ENCODE measurements at regions not wholly inside any gene's neighbourhood (a gene's known extent, or its start where the extent isn't known, plus 50 kb on each side); places are given as distances from the start of the nearest gene placed in this dataset.

DNA sequence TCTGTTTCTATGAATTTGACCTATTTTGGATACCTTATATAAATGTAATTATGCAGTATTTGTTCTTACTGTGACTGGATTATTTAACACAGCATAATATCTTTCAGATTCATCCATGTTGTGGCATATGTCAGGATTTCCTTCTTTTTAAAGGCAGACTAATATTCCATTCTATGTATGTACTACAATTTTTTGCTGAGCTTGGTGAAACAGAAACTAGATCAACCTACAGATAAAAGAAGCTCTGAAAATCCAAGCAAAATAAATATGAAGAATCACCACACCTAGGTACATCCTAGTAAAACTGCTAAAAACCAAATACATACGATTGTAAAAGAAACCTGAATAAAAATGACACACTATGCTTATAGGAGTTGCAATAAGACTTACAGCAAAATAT, 300.5 kb downstream of the HTR7 start:
- Histone ChIP-seq H3K27me3 (ENCODE audit: control insufficient read depth, insufficient read depth, low read length) (no peaks in the 10 kb centered on the region), H3K4me3 (ENCODE audit: low read depth in 2 of 2, low read length in 2 of 2) (no peak overlapping the region), H3K9me3 (ENCODE audit: control insufficient read depth, insufficient read depth, low read depth, low read length) (peaks cover 15% of the 10 kb centered on the region), H3K4me1 (ENCODE audit: control insufficient read depth, insufficient read depth, low read length) (no peaks in the 10 kb centered on the region), H3K27ac (ENCODE audit: low read length) (no peak overlapping the region), H3K36me3 (ENCODE audit: control insufficient read depth, insufficient read depth, low read length) (no peaks in the 10 kb centered on the region)
- DNase-seq (ENCODE audit: low read depth, low spot score) (no peak), ATAC-seq (no peak)
- CTCF ChIA-PET, result no interaction called here
- TF ChIP-seq SIN3A (IDR thresholded peaks at IDR 0.05; ENCODE audit: borderline replicate concordance, insufficient read depth, low read depth, low read length), result no peak
- in situ Hi-C loops (cut with HindIII; ENCODE audit: low pct_unique_long_range_greater_than_20kb, low sequenced_read_pairs) (no loop called here), intact Hi-C loops (cut with micrococcal nuclease; ENCODE audit: unreplicated experiment) (no loop called here)
- POLR2A ChIA-PET, result no interaction called here
- BruUV-seq (replicated peaks), result no TSS peak

DNA sequence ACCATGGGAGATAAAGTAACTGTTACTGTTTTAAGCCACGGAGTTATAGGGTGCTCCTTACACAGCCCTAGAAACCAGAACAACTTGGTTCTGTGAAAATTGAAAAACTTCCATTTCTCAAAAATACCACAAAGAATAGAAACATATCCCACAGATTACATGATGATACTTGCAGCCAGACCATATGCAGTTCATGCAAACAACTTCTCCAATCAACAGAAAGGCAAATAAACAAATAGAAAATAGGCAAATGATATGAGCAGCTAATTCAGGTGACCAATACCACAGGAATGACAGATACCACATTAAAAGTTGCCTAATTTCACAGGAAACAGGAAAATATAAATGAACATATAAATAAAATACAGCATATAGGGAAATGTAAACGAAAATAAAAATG, 297.5 kb downstream of the HTR7 start:
- CTCF ChIA-PET, result no interaction called here
- Histone ChIP-seq H3K4me1 (ENCODE audit: control insufficient read depth, insufficient read depth, low read length) (no peaks in the 10 kb centered on the region), H3K4me3 (ENCODE audit: low read depth in 2 of 2, low read length in 2 of 2) (no peak overlapping the region), H3K36me3 (ENCODE audit: control insufficient read depth, insufficient read depth, low read length) (no peaks in the 10 kb centered on the region), H3K27ac (ENCODE audit: low read length) (no peak overlapping the region), H3K9me3 (ENCODE audit: control insufficient read depth, insufficient read depth, low read depth, low read length) (peaks cover 15% of the 10 kb centered on the region), H3K27me3 (ENCODE audit: control insufficient read depth, insufficient read depth, low read length) (no peaks in the 10 kb centered on the region)
- intact Hi-C loops (cut with micrococcal nuclease; ENCODE audit: unreplicated experiment) (no loop called here), in situ Hi-C loops (cut with HindIII; ENCODE audit: low pct_unique_long_range_greater_than_20kb, low sequenced_read_pairs) (no loop called here)
- ATAC-seq, result no peak
- POLR2A ChIA-PET, result no interaction called here
- BruUV-seq (replicated peaks), result no TSS peak
- TF ChIP-seq POLR2AphosphoS5 (IDR thresholded peaks at IDR 0.05; ENCODE audit: low read depth, low read length) (no peak), SIN3A (IDR thresholded peaks at IDR 0.05; ENCODE audit: borderline replicate concordance, insufficient read depth, low read depth, low read length) (no peak), TCF7L2 (IDR thresholded peaks at IDR 0.05; ENCODE audit: low read depth, low read length) (no peak)
- TF ChIP-seq, protein P1, sequence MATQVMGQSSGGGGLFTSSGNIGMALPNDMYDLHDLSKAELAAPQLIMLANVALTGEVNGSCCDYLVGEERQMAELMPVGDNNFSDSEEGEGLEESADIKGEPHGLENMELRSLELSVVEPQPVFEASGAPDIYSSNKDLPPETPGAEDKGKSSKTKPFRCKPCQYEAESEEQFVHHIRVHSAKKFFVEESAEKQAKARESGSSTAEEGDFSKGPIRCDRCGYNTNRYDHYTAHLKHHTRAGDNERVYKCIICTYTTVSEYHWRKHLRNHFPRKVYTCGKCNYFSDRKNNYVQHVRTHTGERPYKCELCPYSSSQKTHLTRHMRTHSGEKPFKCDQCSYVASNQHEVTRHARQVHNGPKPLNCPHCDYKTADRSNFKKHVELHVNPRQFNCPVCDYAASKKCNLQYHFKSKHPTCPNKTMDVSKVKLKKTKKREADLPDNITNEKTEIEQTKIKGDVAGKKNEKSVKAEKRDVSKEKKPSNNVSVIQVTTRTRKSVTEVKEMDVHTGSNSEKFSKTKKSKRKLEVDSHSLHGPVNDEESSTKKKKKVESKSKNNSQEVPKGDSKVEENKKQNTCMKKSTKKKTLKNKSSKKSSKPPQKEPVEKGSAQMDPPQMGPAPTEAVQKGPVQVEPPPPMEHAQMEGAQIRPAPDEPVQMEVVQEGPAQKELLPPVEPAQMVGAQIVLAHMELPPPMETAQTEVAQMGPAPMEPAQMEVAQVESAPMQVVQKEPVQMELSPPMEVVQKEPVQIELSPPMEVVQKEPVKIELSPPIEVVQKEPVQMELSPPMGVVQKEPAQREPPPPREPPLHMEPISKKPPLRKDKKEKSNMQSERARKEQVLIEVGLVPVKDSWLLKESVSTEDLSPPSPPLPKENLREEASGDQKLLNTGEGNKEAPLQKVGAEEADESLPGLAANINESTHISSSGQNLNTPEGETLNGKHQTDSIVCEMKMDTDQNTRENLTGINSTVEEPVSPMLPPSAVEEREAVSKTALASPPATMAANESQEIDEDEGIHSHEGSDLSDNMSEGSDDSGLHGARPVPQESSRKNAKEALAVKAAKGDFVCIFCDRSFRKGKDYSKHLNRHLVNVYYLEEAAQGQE (IDR thresholded peaks at IDR 0.05; ENCODE audit: insufficient read depth in 1 of 2, low read depth in 2 of 2, low read length in 1 of 2), result no peak
- TF ChIP-seq, protein P2, sequence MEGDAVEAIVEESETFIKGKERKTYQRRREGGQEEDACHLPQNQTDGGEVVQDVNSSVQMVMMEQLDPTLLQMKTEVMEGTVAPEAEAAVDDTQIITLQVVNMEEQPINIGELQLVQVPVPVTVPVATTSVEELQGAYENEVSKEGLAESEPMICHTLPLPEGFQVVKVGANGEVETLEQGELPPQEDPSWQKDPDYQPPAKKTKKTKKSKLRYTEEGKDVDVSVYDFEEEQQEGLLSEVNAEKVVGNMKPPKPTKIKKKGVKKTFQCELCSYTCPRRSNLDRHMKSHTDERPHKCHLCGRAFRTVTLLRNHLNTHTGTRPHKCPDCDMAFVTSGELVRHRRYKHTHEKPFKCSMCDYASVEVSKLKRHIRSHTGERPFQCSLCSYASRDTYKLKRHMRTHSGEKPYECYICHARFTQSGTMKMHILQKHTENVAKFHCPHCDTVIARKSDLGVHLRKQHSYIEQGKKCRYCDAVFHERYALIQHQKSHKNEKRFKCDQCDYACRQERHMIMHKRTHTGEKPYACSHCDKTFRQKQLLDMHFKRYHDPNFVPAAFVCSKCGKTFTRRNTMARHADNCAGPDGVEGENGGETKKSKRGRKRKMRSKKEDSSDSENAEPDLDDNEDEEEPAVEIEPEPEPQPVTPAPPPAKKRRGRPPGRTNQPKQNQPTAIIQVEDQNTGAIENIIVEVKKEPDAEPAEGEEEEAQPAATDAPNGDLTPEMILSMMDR (IDR thresholded peaks at IDR 0.05), result no peak
- no peak for DNase-seq (ENCODE audit: low read depth, low spot score)

DNA sequence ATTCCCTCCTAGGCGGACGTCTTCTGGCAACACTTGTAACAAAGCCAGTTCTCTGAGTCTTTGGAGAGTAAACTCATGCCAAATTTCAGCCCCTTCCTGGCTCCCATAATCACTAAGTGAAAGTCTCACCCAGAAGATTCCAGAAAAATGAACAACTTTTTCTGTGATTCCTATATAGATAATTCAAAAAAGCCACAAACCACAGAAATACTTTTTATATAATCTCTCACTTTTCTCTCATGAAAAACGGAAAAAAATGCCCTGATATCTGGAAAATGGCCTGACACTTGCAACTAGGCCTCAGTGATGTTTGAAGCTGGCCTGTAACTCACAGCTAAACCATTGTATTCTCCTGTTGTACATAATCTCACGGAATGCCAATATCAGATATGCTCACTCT, 296.2 kb downstream of the HTR7 start:
- no peak for DNase-seq (ENCODE audit: low read depth, low spot score)
- BruUV-seq (replicated peaks), result no TSS peak
- no peak for ATAC-seq
- Histone ChIP-seq H3K4me1 (ENCODE audit: control insufficient read depth, insufficient read depth, low read length) (no peaks in the 10 kb centered on the region), H3K4me3 (ENCODE audit: low read depth in 2 of 2, low read length in 2 of 2) (no peak overlapping the region), H3K27me3 (ENCODE audit: control insufficient read depth, insufficient read depth, low read length) (no peaks in the 10 kb centered on the region), H3K9me3 (ENCODE audit: control insufficient read depth, insufficient read depth, low read depth, low read length) (peaks cover 12% of the 10 kb centered on the region), H3K36me3 (ENCODE audit: control insufficient read depth, insufficient read depth, low read length) (no peaks in the 10 kb centered on the region), H3K27ac (ENCODE audit: low read length) (no peak overlapping the region)
- in situ Hi-C loops (cut with HindIII; ENCODE audit: low pct_unique_long_range_greater_than_20kb, low sequenced_read_pairs), result no loop called here
- ChIA-PET CTCF (no interaction called here), POLR2A (no interaction called here)
- TF ChIP-seq SIN3A (IDR thresholded peaks at IDR 0.05; ENCODE audit: borderline replicate concordance, insufficient read depth, low read depth, low read length) (no peak), POLR2AphosphoS5 (IDR thresholded peaks at IDR 0.05; ENCODE audit: low read depth, low read length) (no peak), TCF7L2 (IDR thresholded peaks at IDR 0.05; ENCODE audit: low read depth, low read length) (no peak)
- TF ChIP-seq, protein P2 (IDR thresholded peaks at IDR 0.05), result no peak
- TF ChIP-seq, protein P1 (IDR thresholded peaks at IDR 0.05; ENCODE audit: insufficient read depth in 1 of 2, low read depth in 2 of 2, low read length in 1 of 2), result no peak
- intact Hi-C loops (cut with micrococcal nuclease; ENCODE audit: unreplicated experiment), result no loop called here

Measured in Panc1 (cell line).